ENCODE measurements at regions not wholly inside any gene's neighbourhood (a gene's known extent, or its start where the extent isn't known, plus 50 kb on each side); places are given as distances from the start of the nearest gene placed in this dataset.

- TF ChIP-seq GATA2 (IDR thresholded peaks at IDR 0.05; ENCODE audit: low read depth, low read length) (no peak), GATA3 (IDR thresholded peaks at IDR 0.05; ENCODE audit: low read depth, low read length) (no peak)
Measured at GRCh38 chr2:239678186-239678490, 277.3 kb upstream of the HDAC4 start.

Measured in SH-SY5Y (cell line).